ENCODE measurements at regions not wholly inside any gene's neighbourhood (a gene's known extent, or its start where the extent isn't known, plus 50 kb on each side); places are given as distances from the start of the nearest gene placed in this dataset.
"Not testable (repeated sequence)": the region's sequence is repeated elsewhere in the genome, so short reads cannot be mapped to it uniquely, and the experiment has no call there.

- Mint-ChIP-seq H3K27me3 (ENCODE audit: low read depth) (no peaks in the 10 kb centered on the region), H3K36me3 (ENCODE audit: low read depth) (peaks cover 23% of the 10 kb centered on the region), H3K4me3 (no peak overlapping the region), H3K27ac (no peak overlapping the region), H3K9me3 (peaks cover 19% of the 10 kb centered on the region), H3K4me1 (peaks cover 15% of the 10 kb centered on the region)
- no peak for TF ChIP-seq CTCF (IDR thresholded peaks at IDR 0.05; ENCODE audit: unreplicated experiment in 3 of 3)
Observed at GRCh38 chr6:56720882-56721281, 78.2 kb upstream of the DST start.

- not testable (repeated sequence) for H3K27ac Mint-ChIP-seq; H3K4me3 Mint-ChIP-seq; H3K27me3 Mint-ChIP-seq (ENCODE audit: low read depth)
- H3K36me3 Mint-ChIP-seq (ENCODE audit: low read depth) = peaks cover 23% of the 10 kb centered on the region
- peaks cover 19% of the 10 kb centered on the region for H3K9me3 Mint-ChIP-seq
- peaks cover 17% of the 10 kb centered on the region for H3K4me1 Mint-ChIP-seq
Observed at GRCh38 chr6:56720202-56720601, 77.5 kb upstream of the DST start.

- not testable (repeated sequence) for H3K27ac Mint-ChIP-seq; H3K27me3 Mint-ChIP-seq (ENCODE audit: low read depth); H3K4me3 Mint-ChIP-seq
- Mint-ChIP-seq H3K4me1 (peaks cover 22% of the 10 kb centered on the region), H3K9me3 (peaks cover 19% of the 10 kb centered on the region), H3K36me3 (ENCODE audit: low read depth) (peaks cover 23% of the 10 kb centered on the region)
Observed at GRCh38 chr6:56719315-56720058, 76.8 kb upstream of the DST start.

GRCh38 chr6:56718236-56718635 is 75.5 kb upstream of the DST start:
- Mint-ChIP-seq H3K27me3 (ENCODE audit: low read depth) (no peaks in the 10 kb centered on the region), H3K36me3 (ENCODE audit: low read depth) (peaks cover 19% of the 10 kb centered on the region), H3K27ac (no peak overlapping the region), H3K4me1 (peaks cover 26% of the 10 kb centered on the region), H3K4me3 (no peak overlapping the region), H3K9me3 (peaks cover 19% of the 10 kb centered on the region)
- no peak for TF ChIP-seq CTCF (IDR thresholded peaks at IDR 0.05; ENCODE audit: unreplicated experiment in 3 of 3)

DNA sequence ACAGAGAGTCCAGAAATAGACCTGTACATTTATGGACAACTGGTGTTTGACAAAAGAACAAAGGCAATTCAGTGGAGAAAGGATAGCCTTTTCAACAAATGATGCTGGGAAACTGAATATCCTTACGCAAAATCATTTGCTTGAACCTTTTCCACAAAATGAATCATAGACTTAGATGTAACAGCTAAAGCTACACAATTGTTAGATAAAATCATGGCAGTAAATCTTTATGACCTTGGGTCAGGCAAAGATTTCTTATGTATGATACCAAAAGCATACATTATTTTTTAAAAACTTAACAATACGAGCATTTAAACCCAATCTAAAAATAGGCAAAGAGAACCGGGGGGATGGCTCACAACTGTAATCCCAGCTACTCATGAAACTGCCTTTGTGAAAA is 73.5 kb upstream of the DST start:
- Mint-ChIP-seq H3K4me1 (peaks cover 26% of the 10 kb centered on the region), H3K27me3 (ENCODE audit: low read depth) (no peaks in the 10 kb centered on the region), H3K4me3 (no peak overlapping the region), H3K36me3 (ENCODE audit: low read depth) (peaks cover 14% of the 10 kb centered on the region), H3K9me3 (peaks cover 15% of the 10 kb centered on the region), H3K27ac (peak overlapping the region in 1 of 3 experiments; percentile 57)
- TF ChIP-seq CTCF (IDR thresholded peaks at IDR 0.05; ENCODE audit: unreplicated experiment in 3 of 3) = no peak

DNA sequence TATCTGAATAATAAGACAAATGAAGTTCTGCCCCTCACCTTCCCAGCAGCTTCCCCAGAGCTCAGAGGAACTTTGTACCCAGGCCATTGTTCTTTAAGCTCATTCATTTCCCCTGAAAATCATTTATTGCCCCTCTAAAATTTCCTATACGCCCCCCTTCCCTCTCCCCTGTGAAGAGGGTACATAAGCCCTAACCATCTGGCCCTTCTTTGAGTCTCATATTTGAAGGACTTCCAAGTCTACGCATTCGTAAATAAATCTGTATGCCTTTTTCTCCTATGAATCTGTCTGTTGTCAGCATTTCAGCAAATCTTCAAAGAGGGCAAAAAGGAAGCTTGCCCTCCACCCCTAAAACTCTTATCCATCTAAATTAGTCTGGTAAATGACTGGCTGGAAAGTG is 73.1 kb upstream of the DST start:
- H3K4me1 Mint-ChIP-seq = peaks cover 26% of the 10 kb centered on the region
- H3K27me3 Mint-ChIP-seq (ENCODE audit: low read depth) = no peaks in the 10 kb centered on the region
- peaks cover 13% of the 10 kb centered on the region for H3K36me3 Mint-ChIP-seq (ENCODE audit: low read depth)
- H3K9me3 Mint-ChIP-seq = peaks cover 13% of the 10 kb centered on the region
- peak overlapping the region in 2 of 3 experiments; percentile 32 to 57 for H3K27ac Mint-ChIP-seq
- TF ChIP-seq CTCF (IDR thresholded peaks at IDR 0.05; ENCODE audit: unreplicated experiment in 3 of 3) = no peak
- H3K4me3 Mint-ChIP-seq = no peak overlapping the region

DNA sequence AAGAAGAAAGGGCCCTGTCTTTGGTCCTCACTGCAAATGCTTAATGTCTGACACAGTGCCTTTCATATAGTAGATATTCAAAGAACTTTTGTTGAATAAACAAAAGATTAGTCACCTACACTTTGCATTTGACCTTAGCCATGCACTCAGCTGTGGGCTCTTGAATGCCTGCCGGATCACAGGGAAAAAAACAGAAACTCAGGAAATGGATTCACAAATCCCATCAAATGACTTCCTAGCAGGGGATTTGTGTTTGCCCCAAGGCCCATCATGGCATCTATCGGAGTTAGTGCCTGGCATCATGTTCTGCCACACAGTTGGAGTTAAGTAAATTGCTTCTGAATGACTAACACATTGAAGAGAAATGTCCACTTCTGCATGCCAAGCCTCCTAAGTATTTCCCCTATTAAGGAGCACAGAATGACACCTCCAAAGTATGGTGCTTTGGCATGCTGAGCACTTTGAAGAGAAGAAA is 72.3 kb upstream of the DST start:
- Mint-ChIP-seq H3K27me3 (ENCODE audit: low read depth) (no peaks in the 10 kb centered on the region), H3K4me3 (no peak overlapping the region), H3K9me3 (peaks cover 11% of the 10 kb centered on the region), H3K36me3 (ENCODE audit: low read depth) (peaks cover 13% of the 10 kb centered on the region), H3K27ac (peak overlapping the region in 1 of 3 experiments; percentile 57), H3K4me1 (peaks cover 26% of the 10 kb centered on the region)
- no peak for TF ChIP-seq CTCF (IDR thresholded peaks at IDR 0.05; ENCODE audit: unreplicated experiment in 3 of 3)
